Stimulated activated CD4-positive, alpha-beta T cell treated with anti-CD3 and anti-CD28 coated beads, Interleukin-15, amount 100 ng/mL, for 24 hours (primary cell): ENCODE measurements at regions not wholly inside any gene's neighbourhood (a gene's known extent, or its start where the extent isn't known, plus 50 kb on each side); places are given as distances from the start of the nearest gene placed in this dataset.
"Not testable (repeated sequence)": the region's sequence is repeated elsewhere in the genome, so short reads cannot be mapped to it uniquely, and the experiment has no call there.

ENCODE experiments used
- DNase-seq: peaks from one replicate; pipeline ENCODE4 v3.0.0-alpha.2; 2020

DNA sequence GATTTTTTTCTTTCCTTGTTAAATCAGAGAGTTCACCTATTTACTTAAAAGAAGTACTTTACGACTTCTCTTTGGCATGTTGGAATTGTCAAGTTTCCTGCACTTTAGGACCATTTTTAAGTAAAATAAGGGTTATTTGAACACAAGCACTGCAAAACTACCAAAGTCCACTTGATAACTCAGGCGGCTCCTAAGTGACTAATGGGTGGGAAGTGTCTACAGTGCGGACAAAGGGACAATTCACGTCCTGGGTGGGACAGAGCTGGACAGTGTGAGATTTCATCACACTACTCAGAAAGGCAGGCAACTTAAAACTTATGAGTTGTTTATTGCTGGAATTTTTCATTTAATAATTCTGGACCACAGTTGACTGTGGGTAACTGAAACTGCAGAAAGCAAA is 590.2 kb upstream of the UBE2E2 start:
- DNase-seq = no peak

DNA sequence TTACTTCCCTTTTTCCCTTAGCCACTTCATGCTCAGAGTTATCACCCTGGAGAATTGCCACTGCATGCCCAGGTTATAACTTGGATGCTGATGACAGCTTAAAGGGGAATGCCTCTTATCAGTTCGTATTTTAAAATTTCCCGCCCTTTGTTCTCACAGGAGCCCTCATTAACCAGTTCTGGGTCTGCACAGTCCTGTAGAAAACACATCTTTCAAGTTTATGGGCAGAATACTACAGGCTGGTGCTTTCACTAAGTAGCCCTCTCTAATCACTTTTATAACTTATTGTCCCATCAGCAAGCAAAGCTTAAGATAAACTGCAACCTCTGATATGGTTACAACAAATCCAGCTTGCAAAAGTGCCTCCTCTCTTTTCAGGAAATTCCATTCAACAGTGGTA is 587.3 kb upstream of the UBE2E2 start:
- DNase-seq = no peak

DNA sequence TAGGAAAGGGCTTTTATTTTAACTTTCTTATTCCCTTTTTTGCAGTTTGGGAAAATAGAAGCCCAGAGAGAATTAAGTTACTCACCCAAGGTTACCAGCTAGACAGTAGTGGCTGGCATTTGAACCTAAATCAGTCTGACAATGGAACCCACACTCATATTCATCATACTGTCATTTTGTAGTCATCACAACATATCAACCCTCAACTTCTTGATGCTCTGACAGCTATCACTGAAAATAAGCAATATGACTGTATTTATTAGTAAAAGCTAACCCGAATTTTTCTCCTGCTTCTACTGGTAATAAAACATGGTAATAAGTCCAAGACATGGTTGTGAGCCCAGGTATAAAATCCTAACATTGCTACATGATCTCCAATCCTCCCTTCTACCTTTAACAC is 585.8 kb upstream of the UBE2E2 start:
- DNase-seq = no peak

DNA sequence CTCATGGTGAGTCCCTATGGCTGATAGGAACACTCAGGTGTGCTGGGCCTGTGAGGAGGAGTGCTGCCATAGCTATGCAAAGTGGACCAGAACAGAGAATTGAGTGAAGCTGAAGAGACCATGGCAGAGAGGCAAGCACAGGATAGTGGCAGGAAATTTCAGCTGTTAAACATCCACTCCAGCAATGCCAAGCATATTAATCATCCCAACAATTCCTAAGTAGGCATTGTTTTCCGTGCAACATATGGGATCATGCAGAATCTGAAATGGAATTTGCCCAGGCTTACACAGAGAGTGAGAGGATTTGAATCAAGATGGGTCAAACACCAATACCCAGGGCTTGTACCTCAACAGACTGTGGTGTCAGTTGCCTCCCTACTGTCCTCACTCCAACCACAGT is 582.6 kb upstream of the UBE2E2 start:
- no peak for DNase-seq

DNA sequence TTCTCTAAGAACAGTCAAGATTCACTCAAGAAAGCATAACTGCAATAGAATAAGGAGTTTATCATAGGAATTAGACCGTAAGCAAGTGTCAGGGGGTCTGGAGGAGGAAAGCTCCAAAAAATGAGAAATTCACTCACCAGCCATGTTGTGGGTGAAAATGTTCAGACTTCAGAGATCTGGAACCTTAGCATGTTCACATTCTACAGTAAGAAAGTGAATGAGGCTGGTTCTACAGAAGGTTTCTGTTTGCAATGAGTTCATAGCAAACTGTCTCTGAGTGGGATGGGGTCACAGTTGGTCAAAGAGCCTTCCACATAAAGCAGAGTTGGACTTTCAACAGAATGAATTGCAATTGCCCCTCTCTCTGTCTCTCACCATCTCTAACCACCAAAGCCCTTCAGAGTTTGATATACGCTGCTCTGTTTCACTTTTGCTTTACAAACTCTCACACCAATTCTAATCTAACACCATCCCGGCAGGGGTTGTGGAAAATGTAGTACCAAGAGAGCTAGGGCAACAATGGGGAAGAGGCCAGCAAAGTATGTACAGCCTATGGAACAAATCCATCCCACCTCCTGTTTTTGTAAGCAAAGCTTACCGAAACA is 581.8 kb upstream of the UBE2E2 start:
- no peak for DNase-seq

DNA sequence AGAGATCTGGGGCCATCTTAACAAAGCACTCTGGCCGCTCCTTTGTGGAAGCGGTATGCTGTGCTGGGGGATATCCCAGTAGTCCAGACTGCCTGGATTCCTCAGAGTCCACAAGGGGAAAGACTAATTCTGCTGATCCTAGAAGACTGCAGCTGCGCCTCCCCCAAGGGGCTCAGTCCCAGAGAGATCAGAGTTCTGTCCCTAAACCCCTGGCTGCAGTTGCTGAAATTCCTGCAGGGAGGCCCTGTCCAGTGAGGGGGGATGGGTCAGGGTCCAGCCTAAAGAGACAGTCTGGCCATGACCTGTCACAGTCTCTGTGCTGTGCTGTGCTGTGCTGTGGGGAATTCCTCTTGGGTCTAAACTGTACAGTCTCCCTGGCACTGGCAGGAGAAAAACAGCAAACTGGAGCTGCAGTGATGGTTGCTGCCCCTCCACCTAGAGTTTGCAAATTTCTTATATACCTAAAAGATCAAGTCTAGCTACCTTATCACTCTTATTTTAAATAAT is 575.1 kb upstream of the UBE2E2 start:
- DNase-seq = no peak

DNA sequence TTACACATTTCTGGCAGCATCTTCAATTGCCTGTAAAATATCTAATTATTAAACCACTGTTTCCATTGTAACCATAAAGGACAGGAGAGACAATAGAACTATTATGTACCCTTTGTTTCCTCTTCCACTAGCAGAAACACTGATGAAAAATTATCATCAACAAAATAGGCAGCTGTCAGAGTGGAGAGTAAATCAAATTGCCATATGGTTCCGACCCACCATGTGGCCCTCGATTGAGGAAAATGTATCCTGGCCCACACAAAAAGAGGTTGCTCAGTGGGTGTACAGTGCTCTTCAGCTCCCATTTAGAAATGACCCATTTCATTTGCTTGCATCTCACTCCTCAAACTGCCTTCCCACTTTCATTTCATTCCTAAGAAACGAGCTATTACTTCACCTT is 570.6 kb upstream of the UBE2E2 start:
- DNase-seq = no peak

DNA sequence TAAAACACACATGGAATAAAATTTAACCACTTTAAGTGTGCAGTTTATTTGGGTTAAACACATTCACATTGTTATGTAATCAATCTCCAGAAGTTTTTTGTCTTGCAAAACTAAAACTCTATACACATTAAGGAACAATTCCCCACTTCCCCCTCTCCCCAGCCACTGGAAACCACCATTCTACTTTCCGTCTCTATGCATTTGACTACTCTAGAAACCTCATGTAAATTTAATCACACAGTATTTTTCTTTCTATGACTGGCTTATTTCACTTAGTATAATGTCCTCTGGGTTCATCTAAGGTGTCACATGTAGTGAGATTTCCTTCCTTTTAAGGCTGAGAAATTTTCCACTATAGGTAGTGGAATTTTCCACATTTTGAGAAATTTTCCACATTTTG is 568.7 kb upstream of the UBE2E2 start:
- DNase-seq = no peak

DNA sequence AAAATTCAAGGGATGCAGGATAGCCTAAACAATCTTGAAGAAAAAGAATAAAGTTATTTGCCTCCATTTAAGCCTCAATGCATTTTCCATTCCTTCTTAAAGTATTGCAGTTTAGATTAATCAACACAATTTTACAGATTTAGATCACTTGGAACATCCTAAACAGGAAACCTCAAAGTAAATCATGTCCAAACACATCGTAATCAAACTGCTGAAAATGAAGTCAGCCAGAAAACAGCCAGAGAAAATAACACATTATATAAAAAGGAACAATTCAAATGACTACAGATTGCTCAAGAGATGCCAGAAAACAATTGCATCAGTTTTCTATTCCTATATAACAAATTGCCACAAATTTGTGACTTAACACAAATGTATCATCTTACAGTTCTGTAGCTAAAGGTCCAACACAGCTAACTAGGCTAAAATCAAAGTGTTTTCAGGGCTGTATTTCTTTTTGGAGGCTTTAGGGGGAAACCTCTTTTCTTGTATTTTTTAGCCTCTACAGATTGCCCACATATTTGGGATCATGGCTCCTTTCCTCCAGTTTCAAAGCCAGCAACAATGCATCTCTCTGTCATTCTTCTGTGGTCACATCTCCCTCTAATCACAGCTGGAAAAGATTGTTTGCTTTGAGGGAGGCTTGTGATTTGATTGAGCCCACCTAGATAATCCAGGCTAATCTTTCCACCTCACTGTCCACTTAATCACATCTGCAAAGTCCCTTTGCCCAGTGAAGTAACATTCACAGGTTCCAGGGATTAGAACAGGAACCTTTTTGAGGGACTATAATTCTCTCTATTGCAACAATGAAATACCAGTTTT is 543.3 kb upstream of the UBE2E2 start:
- no peak for DNase-seq

DNA sequence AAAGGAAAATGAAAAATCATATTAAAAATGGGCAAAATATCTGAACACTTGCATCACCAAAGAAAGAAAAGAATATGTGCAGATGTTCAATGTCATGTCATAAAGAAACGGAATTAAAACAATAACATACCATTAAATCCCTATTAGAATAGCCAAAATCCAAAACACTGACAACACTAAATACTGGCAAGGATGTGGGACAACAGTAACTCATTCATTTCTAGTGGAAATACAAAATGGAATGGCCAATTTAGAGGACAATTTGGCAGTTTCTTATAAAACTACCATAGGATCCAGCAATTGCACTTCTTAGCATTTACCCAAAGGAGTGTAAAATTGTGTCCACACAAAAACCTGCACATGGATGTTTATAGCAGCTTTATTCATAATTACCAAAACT is 542.5 kb upstream of the UBE2E2 start:
- no peak for DNase-seq

DNA sequence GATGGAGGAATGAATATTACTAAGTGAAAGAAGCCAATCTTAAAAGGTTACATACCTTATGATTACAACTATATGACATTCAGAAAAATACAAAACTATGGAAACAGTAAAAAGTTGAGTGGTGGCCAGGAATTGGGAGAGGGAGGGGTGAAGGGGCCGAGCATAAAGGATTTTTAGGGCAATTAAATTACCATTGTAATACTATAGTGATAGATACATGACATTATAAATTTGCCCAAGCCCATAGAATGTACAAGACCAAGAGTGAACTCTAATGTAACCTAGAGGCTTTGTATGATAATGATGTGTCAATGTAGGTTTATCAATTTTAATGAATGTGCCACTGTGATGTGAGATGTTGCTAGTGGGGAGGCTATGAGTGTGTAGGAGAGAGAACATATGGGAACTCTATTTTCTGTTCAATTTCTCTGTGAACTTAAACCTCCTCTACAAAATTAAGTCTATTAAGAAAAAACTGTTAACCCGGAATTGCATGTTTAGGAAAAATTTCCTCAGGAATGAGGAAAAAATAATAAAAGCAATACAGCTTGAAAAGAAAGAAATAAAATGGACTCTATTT is 541.9 kb upstream of the UBE2E2 start:
- no peak for DNase-seq

DNA sequence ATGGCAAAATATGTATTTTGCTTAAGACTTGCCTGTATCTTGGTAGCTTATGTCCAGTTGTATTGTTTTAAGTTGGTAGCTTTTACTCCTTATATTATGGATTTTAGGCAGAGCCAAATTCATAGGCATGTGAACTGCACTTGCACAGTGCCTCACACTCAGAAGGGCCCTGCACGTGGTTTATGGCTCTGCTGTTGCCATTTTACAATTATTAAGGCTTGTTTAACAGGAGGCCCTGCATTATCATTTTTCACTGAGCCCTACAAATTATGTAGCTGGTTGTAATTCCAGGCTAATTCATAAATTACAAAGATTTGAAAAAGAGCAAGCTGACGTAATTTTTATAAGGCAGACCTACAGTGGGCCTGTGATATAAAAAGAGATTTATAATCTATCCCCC is 537.6 kb upstream of the UBE2E2 start:
- DNase-seq = no peak

DNA sequence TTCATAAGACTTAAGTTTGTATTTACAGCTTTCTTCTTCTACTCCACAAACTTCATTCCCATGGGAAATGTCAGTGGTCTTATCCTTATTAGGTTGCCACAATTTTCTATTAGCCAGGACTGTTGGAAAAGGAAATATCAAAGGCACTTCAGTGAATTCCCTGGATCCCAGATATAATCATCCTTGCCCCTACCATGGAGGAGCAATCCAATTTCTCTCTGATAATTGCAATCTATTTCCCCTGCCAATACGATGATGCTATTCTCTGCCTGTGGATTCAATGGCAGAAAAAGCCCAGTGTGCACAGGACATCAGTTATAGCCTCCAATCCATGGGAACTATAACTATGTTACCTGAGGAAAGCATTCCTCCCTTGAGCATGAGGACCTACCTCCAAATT is 536.4 kb upstream of the UBE2E2 start:
- no peak for DNase-seq

DNA sequence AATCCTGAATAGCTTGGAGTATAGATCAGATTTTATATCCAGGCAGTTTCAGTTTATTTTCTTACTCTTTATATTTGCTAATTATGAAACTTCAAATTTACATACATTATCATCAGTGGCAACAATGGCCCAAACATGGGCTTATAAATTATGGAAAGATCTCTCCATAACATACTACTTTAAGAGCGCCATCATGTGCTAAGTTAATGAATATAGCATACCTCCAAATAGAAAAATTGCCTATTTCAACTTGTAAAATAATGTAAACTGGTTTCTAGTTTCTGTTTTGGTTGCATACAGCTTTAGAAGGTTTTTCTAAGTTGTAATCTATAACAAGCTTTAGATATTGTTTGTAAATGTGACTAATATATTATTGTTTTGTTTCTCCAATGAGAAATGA is 531.3 kb upstream of the UBE2E2 start:
- no peak for DNase-seq

DNA sequence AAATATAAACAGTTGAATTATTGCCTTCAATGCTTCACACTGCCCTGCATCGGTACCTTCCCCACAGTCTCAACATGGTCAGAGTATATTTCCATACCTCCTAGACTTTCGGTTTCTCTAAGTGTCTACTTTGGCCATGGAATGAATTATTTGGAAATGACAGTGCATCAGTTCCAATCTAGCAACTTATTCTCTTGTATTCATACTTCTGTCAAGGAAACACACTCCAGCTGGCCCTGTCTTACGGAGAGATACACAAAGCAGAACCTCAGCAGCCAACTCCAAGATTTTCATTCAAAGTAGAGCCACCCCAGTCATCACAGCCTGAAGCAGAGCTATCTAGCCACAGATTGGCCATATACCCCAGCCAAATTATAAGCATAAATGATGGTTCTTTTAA is 518.4 kb upstream of the UBE2E2 start:
- DNase-seq = no peak

DNA sequence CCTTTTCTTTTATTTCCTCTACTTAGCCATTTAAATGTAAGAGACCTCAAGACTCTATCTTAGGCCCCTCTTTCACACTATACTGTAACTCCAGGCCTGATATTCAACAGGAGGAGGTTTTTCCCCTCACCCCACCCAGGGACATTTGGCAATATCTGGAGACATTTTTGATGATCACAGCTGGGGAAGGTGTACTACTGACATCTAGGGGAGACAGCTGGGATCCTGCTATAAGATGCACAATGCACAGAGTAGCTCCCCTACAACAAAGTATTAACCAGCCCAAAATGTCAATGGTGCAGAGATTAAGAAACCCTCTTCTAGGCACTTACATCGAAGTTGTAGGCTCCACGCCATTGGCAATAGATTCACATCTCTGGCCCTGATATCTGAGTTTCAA is 517.5 kb upstream of the UBE2E2 start:
- no peak for DNase-seq

DNA sequence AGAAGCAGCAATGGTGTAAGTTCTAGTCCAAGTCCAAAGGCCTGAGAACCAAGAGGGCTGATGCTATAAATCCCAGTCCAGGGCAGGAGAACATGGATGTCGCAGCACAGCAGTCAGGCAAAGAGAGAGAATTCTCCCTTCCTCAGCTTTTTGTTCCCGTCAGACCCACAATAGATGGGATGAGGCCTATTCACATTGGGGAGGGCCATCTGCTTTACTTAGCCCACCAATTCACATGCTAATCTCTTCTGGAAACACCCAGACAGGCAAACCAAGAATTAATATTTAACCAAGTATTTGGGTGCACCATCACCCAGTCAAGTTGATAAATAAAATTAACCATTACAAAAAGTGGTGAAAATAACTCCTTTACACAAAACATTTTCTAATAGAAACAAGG is 511.7 kb upstream of the UBE2E2 start:
- no peak for DNase-seq

DNA sequence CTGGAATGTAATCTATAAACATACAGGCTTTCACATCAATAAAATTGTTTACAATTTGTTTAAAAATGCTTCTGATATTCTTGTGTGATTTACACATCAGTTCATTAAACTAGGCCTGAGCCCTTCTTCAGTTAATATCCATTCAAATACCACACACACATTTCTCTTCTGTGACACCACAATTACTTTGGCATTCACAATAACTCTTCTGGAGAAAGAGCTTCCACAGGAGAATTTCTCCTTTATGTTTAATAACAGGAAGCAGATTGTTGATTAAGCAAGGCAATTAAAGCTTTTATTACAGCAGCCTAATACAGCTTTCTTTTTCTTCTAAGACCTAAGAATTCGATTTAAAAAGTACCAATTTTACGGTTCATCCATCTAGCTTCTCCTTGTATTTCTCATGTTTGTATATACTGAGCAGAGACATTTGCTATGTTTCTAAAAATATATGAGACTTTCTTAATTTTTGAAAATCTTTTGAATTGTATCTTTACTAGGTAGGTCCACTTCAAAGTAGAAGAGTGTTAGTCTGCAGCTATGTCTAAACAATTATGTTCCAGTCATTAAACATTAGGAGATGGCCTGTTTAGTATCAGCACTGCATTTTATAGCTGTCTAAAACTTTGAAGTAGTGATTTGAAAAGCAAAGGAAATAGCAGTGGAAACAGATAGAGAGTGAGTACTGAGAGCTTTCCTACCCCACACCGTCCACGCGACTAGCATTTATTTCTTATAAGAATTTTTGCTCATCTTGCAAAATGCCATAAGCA is 511.1 kb upstream of the UBE2E2 start:
- no peak for DNase-seq

DNA sequence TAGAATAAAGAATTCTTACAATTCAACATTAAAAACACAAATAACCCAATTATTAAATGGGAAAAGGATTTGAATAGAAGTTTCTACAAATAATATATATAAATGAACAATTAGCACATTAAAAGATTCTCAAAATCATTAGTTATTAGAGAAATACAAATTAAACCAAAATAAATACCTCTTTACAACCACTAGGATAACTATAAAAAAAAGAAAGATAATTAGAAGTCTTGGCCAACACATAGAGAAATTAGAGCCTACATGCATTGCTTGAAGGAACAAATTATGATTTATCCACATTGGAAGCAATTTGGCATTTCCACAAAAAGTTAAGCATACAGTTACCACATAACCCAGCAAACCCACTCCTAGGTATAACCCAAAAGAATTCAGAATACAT is 502.3 kb upstream of the UBE2E2 start:
- DNase-seq = no peak

DNA sequence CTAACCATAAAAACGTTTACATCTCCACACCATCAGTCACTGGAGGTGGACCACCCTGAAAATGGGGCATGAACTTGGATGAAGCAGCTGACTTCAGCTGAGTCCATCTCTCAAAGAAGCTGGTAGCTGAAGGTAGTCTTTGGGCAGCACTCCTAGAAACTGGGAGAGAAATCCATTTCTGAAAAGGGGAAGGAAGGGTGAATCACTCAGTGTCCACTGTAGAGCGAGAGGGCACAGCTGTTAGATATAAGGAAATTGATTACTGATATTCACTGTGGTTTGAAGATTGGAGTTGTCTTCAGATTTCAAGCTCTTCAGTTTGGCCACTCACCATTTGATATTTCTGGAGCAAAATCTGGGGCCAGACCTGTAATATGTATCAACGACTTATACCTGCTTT is 499.0 kb upstream of the UBE2E2 start:
- DNase-seq = no peak

DNA sequence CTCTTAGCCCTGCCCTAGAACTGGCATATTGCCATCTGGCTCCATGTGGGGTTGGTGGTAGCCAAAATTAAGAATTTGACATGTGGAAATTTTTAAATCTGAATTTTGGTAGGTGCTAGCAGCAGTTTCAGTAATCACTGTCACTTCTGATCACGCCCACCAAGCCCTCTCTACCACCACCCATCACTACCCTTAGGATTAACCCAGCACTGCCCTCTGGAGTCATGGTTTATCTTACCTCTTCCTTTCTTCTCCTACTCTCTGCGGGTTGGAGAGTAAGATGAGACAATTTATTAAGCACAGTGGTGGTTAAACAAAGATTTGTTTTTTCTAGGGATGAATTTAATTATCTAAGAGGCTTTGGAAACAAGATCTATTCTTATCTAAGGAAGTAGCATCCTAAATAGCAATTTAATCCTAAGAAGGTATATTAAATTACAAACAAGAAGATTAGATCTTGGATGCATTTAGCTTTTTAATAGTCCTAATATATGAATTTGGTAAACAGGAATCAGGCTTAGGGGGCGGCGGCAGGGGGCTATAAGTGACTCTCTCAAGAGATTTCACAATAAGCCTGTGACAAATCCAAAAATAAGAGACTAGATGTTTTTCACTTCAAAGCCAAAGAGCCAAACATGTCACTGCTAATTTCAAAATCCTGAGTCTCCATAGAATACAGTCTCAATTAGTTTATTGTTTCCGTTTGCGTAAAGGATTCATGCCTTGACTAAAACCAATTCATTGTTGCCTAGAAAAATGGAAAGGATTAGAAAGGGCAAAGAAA is 498.4 kb upstream of the UBE2E2 start:
- DNase-seq = no peak

DNA sequence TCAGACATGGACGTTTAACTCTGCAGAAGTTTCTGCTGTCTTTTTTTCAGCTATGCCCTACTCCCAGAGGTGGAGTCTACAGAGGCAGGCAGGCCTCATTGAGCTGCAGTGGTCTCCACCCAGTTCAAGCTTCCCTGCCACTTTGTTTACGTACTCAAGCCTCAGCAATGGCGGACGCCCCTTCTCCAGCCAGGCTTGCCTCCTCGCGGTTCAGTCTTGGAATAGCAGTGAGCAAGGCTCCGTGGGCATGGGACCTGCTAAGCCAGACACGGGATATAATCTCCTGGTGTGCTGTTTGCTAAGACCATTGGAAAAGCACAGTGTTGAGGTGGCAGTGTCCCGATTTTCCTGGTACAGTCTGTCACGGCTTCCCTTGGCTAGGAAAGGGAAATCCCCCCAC is 496.2 kb upstream of the UBE2E2 start:
- not testable (repeated sequence) for DNase-seq

DNA sequence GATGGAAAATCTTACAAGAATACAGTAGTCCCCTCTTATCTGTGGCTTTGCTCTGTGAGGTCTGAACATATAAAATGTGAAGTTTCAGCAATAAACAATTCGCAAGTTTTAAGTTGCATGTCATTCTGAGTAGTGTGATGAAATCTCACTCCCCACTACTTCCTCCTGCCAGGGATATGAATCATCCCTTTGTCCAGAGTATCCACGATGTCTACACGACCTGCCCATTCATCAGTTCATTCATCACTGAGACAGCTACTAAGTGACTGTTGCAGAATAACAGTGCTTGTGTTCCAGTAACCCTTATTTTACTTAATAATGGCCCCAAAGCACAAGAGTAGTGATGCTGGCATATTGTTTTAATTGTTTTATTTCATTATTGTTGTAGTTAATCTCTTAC is 489.2 kb upstream of the UBE2E2 start:
- no peak for DNase-seq
